Heart left ventricle (tissue), 16 donors: ENCODE measurements at regions not wholly inside any gene's neighbourhood (a gene's known extent, or its start where the extent isn't known, plus 50 kb on each side); places are given as distances from the start of the nearest gene placed in this dataset.

Source experiments
- ATAC-seq, 4 donors: fragments of 200-7000 bp; cut with Tn5 transposase; one replicate each; pipeline ENCODE4 v1.9.1; 2020 to 2022; ENCODE audit warnings: moderate library complexity in 4 of 4, mild to moderate bottlenecking in 3 of 4, moderate number of reproducible peaks in 1 of 4
- DNase-seq, 5 donors: peaks; one replicate each; pipeline ENCODE4 v3.0.0-alpha.2; 2020
- H3K27ac ChIP-seq, 12 donors: fragments of 200-600 bp; sonication (generic) in 4 of 12; one replicate each; pipeline versions ENCODE4 v1.5.0 to v1.8.0; 2016 to 2022; ENCODE audit warnings: mild to moderate bottlenecking in 2 of 12
- H3K27me3 ChIP-seq, 9 donors: fragments of 200-600 bp; sonication (generic) in 2 of 9; one replicate each; pipeline versions ENCODE4 v1.5.1 to v1.8.0; 2016 to 2022; ENCODE audit warnings: mild to moderate bottlenecking in 3 of 9
- H3K36me3 ChIP-seq, 9 donors: fragments of 200-600 bp; sonication (generic) in 2 of 9; one replicate each; pipeline versions ENCODE4 v1.5.0 to v1.8.0; 2018 to 2022; ENCODE audit warnings: mild to moderate bottlenecking in 2 of 9
- H3K4me1 ChIP-seq, 12 donors: fragments of 200-600 bp; sonication (generic) in 4 of 12; one replicate each; pipeline versions ENCODE4 v1.5.0 to v1.8.0; 2016 to 2022; ENCODE audit warnings: mild to moderate bottlenecking in 3 of 12
- H3K4me3 ChIP-seq, 12 donors: fragments of 200-600 bp; sonication (generic) in 4 of 12; one replicate each; pipeline versions ENCODE4 v1.5.0 to v1.8.0; 2017 to 2022; ENCODE audit warnings: mild to moderate bottlenecking in 9 of 12, moderate library complexity in 4 of 12
- H3K9me3 ChIP-seq, 12 donors: fragments of 200-600 bp; sonication (generic) in 4 of 12; one replicate each; pipeline versions ENCODE4 v1.5.0 to v1.8.0; 2016 to 2022; ENCODE audit warnings: mild to moderate bottlenecking in 1 of 12
- POLR2A ChIP-seq, 2 donors: fragments of 450-650 bp; IDR thresholded peaks; one replicate each; pipeline ENCODE4 v1.6.1; 2017; ENCODE audit warnings: antibody characterized with exemption in 2 of 2, mild to moderate bottlenecking in 2 of 2, moderate library complexity in 2 of 2
- WGBS, 4 donors: extraction: QIAGEN DNeasy Blood & Tissue Kit in 2 of 4; methylation state at CpG; one replicate each; pipeline versions ENCODE4 v1.1.5 to v1.1.7; 2013 to 2018; 5-methylcytosine and 5-hydroxymethylcytosine counted together
- intact Hi-C, 10 donors: fragments of 100-400 bp; cut with DNase I; formaldehyde crosslinking; loops; one replicate each; pipeline versions ENCODE4 v1.11.1 to v1.14.2; 2022
- TF ChIP-seq, protein P1 (sequence below), 12 donors: fragments of 200-600 bp; sonication (generic) in 4 of 12; IDR thresholded peaks; one replicate each; pipeline versions ENCODE4 v1.5.0 to v1.8.0; 2018 to 2022; ENCODE audit warnings: antibody characterized with exemption in 12 of 12, mild to moderate bottlenecking in 5 of 12
- donor health status: ischemic (EF 13 %, LVEDD 7.1; RV severe dilation, severe dysfunction).
- donor health status: healthy with polysubstance abuse.
- donor health status: DM: no; HTN: yes; CAD: no.
- donor health status: DM: no; HTN: no; CAD: no.
- donor health status: ischemic (EF 25% LVEDD 6.9; RV normal size, moderate dysfunction).
- donor health status: ischemic (EF 25% LVEDD 5.7; RV mildly dilated, moderate dysfunction).
- donor health status: healthy.
- donor health status: DM: yes; HTN: yes; CAD: no.
- donor health status: ischemic (EF 35%, LVEDD 5.7; RV mildly dilated, moderate dysfunction).
- donor health status: nonischemic (EF 11% LVEDD 7.7; RV severe dilation, severe dysfunction).
- donor health status: DM: yes; HTN: yes; CAD: no.
- donor health status: PGD.
- donor health status: ischemic (EF 29% LVEDD 5.4; RV normal size, mild dysfunction).
- donor health status: nonischemic (EF 23%, LVEDD 6.1; RV moderate dilation, normal function).

DNA sequence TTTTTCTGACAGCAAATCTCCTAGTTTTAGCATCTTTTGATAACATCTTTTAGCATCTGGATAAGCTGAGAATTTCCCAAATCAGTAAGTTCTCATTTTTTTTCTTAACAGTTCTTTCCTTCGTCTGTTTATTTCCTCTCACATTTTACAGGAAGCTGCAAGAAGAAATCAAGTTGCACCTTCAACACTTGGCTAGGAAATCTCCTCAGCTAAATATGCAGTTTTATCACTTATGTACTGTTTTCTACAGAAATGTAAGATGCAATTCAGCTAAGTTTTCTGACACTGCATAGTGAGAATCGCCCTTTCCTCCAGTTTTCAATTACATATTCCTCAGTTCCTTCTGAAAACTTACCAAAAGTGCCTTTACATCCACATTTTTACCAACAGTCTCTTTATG is 59.0 kb upstream of the MSX2 start:
- TF ChIP-seq, protein P1, sequence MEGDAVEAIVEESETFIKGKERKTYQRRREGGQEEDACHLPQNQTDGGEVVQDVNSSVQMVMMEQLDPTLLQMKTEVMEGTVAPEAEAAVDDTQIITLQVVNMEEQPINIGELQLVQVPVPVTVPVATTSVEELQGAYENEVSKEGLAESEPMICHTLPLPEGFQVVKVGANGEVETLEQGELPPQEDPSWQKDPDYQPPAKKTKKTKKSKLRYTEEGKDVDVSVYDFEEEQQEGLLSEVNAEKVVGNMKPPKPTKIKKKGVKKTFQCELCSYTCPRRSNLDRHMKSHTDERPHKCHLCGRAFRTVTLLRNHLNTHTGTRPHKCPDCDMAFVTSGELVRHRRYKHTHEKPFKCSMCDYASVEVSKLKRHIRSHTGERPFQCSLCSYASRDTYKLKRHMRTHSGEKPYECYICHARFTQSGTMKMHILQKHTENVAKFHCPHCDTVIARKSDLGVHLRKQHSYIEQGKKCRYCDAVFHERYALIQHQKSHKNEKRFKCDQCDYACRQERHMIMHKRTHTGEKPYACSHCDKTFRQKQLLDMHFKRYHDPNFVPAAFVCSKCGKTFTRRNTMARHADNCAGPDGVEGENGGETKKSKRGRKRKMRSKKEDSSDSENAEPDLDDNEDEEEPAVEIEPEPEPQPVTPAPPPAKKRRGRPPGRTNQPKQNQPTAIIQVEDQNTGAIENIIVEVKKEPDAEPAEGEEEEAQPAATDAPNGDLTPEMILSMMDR (IDR thresholded peaks at IDR 0.05), result no peak
- no peak for TF ChIP-seq POLR2A (IDR thresholded peaks at IDR 0.05)
- no peak overlapping the region for H3K4me3 ChIP-seq
- ATAC-seq (no peak), DNase-seq (no peak)
- WGBS, 4 donors, result 61 to 69% (median 65%) methylated on average over 2 of the region's 2 CpGs
- intact Hi-C loops, result no loop called here
- peaks cover 0 to 5% (median 0%) of the 10 kb centered on the region in 9 donors for H3K27me3 ChIP-seq
- no peaks in the 10 kb centered on the region for H3K36me3 ChIP-seq
- peaks cover 0 to 25% (median 5%) of the 10 kb centered on the region in 12 donors for H3K9me3 ChIP-seq
- no peak overlapping the region for H3K27ac ChIP-seq
- no peaks in the 10 kb centered on the region for H3K4me1 ChIP-seq

DNA sequence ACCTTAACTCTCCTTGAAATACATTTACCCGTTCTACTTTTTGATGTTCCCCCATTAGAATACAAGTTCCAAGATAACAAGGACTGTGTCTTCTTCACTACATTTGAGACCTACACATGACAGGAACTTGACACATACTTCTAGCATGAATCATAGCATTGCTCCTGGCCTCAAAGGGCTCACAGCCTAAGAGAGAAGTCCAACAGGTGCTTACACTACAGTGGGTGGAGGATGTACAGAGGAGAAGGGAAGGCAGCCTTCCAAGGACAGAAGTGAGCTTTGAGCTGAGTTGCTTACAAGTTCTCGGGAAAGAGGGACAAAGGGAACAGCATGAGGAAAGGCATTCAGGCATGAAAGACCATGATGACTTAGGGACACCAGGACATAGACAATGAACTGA is 56.9 kb upstream of the MSX2 start:
- DNase-seq, result no peak
- Histone ChIP-seq H3K27ac (no peak overlapping the region), H3K27me3 (peaks cover 0 to 5% (median 0%) of the 10 kb centered on the region in 9 donors), H3K9me3 (peaks cover 0 to 25% (median 5%) of the 10 kb centered on the region in 12 donors), H3K36me3 (no peaks in the 10 kb centered on the region), H3K4me1 (no peaks in the 10 kb centered on the region), H3K4me3 (no peak overlapping the region)
- intact Hi-C loops, result no loop called here
- 86 to 91% (median 88%) methylated on average over 2 of the region's 2 CpGs for WGBS, 4 donors
- ATAC-seq, result no peak
- no peak for TF ChIP-seq POLR2A (IDR thresholded peaks at IDR 0.05)
- TF ChIP-seq, protein P1 (IDR thresholded peaks at IDR 0.05), result no peak

DNA sequence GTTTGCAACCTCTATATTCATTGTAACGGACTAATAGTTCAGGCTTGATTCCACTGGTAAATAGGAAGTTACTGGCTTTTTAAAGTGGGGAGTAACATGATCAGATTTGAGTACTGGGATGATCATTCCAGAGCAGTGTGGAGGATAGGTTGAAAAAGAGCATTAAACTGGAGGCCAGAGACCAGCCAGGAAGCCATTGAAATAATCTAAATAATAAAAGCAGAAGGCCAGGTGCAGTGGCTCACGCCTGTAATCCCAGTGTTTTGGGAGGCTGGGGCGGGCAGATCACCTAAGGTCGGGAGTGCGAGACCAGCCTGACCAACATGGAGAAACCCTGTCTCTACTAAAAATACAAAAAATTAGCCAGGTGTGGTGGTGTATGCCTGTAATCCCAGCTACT is 56.0 kb upstream of the MSX2 start:
- no peak overlapping the region for H3K4me3 ChIP-seq
- TF ChIP-seq POLR2A (IDR thresholded peaks at IDR 0.05), result no peak
- TF ChIP-seq, protein P1 (IDR thresholded peaks at IDR 0.05), result no peak
- H3K36me3 ChIP-seq, result no peaks in the 10 kb centered on the region
- H3K27ac ChIP-seq, result no peak overlapping the region
- no peak for ATAC-seq
- H3K27me3 ChIP-seq, result peaks cover 0 to 5% (median 0%) of the 10 kb centered on the region in 9 donors
- no peak for DNase-seq
- no peaks in the 10 kb centered on the region for H3K4me1 ChIP-seq
- intact Hi-C loops, result no loop called here
- 85 to 90% (median 87%) methylated on average over 5 of the region's 5 CpGs for WGBS, 4 donors
- peaks cover 0 to 25% (median 5%) of the 10 kb centered on the region in 12 donors for H3K9me3 ChIP-seq
